Suprapubic skin (tissue), 4 donors: ENCODE measurements at regions not wholly inside any gene's neighbourhood (a gene's known extent, or its start where the extent isn't known, plus 50 kb on each side); places are given as distances from the start of the nearest gene placed in this dataset.

Experiments
- DNase-seq, 2 donors: peaks; one replicate each; pipeline ENCODE4 v3.0.0-alpha.2; 2019; ENCODE audit warnings: low spot score in 2 of 2
- H3K27ac ChIP-seq: fragments of 200-600 bp; sonication (generic); one replicate; pipeline ENCODE4 v1.5.1; 2019
- H3K27me3 ChIP-seq: fragments of 200-600 bp; sonication (generic); one replicate; pipeline ENCODE4 v1.5.1; 2019
- H3K36me3 ChIP-seq: fragments of 200-600 bp; sonication (generic); one replicate; pipeline ENCODE4 v1.5.1; 2019
- H3K4me1 ChIP-seq: fragments of 200-600 bp; sonication (generic); one replicate; pipeline ENCODE4 v1.5.1; 2019
- H3K4me3 ChIP-seq: fragments of 200-600 bp; sonication (generic); one replicate; pipeline ENCODE4 v1.5.1; 2019; ENCODE audit warnings: mild to moderate bottlenecking
- H3K9me3 ChIP-seq: fragments of 200-600 bp; sonication (generic); one replicate; pipeline ENCODE4 v1.5.1; 2019
- EP300 ChIP-seq: sonication (generic); formaldehyde crosslinking; IDR thresholded peaks from one replicate; pipeline ENCODE4 v1.6.1; 2017; ENCODE audit warnings: antibody characterized with exemption
- POLR2A ChIP-seq, 2 donors: fragments of 450-650 bp; IDR thresholded peaks; one replicate each; pipeline ENCODE4 v1.6.1; 2017; ENCODE audit warnings: antibody characterized with exemption in 2 of 2, mild to moderate bottlenecking in 2 of 2, moderate library complexity in 2 of 2
- POLR2AphosphoS5 ChIP-seq, 3 donors: sonication (generic); formaldehyde crosslinking; IDR thresholded peaks; one replicate each; pipeline ENCODE4 v1.6.1; 2017; ENCODE audit warnings: antibody characterized with exemption in 3 of 3
- WGBS: methylation state at CpG from one replicate; pipeline ENCODE4 v1.1.5; 2018; 5-methylcytosine and 5-hydroxymethylcytosine counted together
- TF ChIP-seq, protein P1 (sequence below), 2 donors: fragments of 200-600 bp in 1 of 2; fragments of 450-650 bp in 1 of 2; sonication (generic) in 1 of 2; IDR thresholded peaks; one replicate each; pipeline ENCODE4 v1.5.1; 2016 to 2019; ENCODE audit warnings: antibody characterized with exemption in 2 of 2, mild to moderate bottlenecking in 1 of 2, moderate library complexity in 1 of 2

DNA sequence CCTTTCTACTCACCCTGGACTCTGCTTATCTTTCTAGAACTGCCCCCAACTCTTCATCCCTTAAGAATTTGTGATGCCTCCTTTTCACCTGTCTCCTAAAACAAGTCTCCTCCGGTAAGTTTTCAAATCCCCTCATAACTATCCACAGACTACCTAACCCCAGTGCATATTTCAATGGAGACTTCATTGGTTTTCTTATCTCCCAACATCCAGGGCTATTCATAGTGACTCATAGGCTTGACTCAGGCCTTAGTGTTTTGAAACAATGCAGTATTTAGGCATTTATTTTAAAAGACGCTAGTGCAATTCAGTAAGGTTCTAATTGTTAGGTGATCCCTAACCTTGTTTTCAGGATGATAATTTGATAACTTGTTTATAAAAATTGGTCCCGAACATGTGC, 399.2 kb downstream of the CPS1 start:
- Histone ChIP-seq H3K4me1 (no peaks in the 10 kb centered on the region), H3K27me3 (no peaks in the 10 kb centered on the region)

DNA sequence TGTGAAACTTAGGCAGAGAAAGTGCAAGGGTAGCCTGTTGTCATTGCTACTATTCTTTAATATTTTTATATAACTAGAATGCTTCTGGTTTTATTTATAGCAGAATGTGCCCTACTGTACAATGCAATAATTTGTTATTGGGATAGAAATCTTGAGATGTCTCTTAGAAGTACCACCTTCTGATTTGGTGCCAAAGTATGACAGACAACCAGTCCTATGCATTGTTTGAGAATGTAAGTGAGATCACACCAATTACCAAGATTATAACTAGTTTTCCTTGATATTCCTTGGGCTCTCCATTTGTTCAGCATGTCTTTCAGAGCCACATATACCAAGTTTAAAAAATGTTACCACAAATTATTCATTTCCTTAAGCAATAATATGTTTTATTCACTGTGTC, 399.7 kb downstream of the CPS1 start:
- no peak overlapping the region for H3K27ac ChIP-seq
- no peak for DNase-seq
- TF ChIP-seq POLR2A (IDR thresholded peaks at IDR 0.05) (no peak), POLR2AphosphoS5 (IDR thresholded peaks at IDR 0.05) (no peak), EP300 (no peak)
- TF ChIP-seq, protein P1, sequence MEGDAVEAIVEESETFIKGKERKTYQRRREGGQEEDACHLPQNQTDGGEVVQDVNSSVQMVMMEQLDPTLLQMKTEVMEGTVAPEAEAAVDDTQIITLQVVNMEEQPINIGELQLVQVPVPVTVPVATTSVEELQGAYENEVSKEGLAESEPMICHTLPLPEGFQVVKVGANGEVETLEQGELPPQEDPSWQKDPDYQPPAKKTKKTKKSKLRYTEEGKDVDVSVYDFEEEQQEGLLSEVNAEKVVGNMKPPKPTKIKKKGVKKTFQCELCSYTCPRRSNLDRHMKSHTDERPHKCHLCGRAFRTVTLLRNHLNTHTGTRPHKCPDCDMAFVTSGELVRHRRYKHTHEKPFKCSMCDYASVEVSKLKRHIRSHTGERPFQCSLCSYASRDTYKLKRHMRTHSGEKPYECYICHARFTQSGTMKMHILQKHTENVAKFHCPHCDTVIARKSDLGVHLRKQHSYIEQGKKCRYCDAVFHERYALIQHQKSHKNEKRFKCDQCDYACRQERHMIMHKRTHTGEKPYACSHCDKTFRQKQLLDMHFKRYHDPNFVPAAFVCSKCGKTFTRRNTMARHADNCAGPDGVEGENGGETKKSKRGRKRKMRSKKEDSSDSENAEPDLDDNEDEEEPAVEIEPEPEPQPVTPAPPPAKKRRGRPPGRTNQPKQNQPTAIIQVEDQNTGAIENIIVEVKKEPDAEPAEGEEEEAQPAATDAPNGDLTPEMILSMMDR (IDR thresholded peaks at IDR 0.05): no peak
- H3K9me3 ChIP-seq: no peaks in the 10 kb centered on the region
- H3K4me3 ChIP-seq: no peak overlapping the region
- H3K27me3 ChIP-seq: no peaks in the 10 kb centered on the region
- no peaks in the 10 kb centered on the region for H3K36me3 ChIP-seq
- H3K4me1 ChIP-seq: no peaks in the 10 kb centered on the region

More for the DNA sequence above, 399.2 kb downstream of the CPS1 start:
- Histone ChIP-seq H3K27ac (no peak overlapping the region), H3K9me3 (no peaks in the 10 kb centered on the region), H3K36me3 (no peaks in the 10 kb centered on the region), H3K4me3 (no peak overlapping the region)
- 97% methylated on average over 3 of the region's 3 CpGs for WGBS
- no peak for DNase-seq
- TF ChIP-seq EP300: no peak
- no peak for TF ChIP-seq POLR2A (IDR thresholded peaks at IDR 0.05)
- no peak for TF ChIP-seq POLR2AphosphoS5 (IDR thresholded peaks at IDR 0.05)

DNA sequence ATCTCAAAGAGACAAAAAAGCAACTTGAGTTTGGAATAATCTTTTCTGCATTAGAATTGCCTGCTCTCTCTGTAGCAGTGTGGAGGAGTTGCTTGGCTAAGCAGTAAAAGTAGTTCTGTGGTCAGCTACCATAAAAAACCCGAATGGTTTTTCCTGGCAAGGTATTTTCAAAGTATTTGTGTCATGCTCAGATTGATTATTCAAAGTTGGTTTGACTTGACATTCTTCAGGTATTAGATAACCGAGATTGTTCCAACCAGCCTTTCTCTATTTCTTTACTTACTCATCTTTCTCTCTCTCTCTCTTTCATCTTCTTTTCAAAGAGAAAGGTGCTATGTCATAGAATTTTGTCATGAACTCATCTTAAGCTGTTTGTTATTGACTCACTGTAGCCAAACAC, 404.9 kb downstream of the CPS1 start:
- Histone ChIP-seq H3K4me1 (no peaks in the 10 kb centered on the region), H3K27me3 (no peaks in the 10 kb centered on the region), H3K9me3 (no peaks in the 10 kb centered on the region), H3K4me3 (no peak overlapping the region), H3K36me3 (no peaks in the 10 kb centered on the region), H3K27ac (no peak overlapping the region)
- TF ChIP-seq EP300: no peak
- TF ChIP-seq POLR2AphosphoS5 (IDR thresholded peaks at IDR 0.05): no peak
- TF ChIP-seq POLR2A (IDR thresholded peaks at IDR 0.05): no peak
- TF ChIP-seq, protein P1 (IDR thresholded peaks at IDR 0.05): no peak
- 51% methylated on average over 2 of the region's 2 CpGs for whole genome bisulfite sequencing
- no peak for DNase-seq

DNA sequence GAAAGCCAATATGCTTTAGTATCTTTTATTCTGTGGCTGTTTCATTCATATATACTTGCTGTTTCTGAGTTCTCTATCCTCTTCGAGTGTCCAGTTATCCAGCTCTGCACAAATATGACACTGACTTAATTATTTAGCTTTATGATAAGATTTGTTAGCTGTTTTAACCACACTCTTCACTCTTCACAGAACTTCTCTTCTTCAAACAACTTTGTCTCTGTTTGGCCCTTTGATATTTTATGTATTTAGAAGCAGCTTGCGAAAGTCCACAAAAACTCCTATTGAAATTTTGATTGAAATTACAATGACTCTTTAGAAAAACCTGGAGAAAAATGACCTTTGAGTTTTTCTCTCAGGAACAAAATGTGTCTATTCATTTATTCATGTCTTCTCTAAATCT, 407.0 kb downstream of the CPS1 start:
- Histone ChIP-seq H3K27ac (no peak overlapping the region), H3K4me1 (no peaks in the 10 kb centered on the region), H3K4me3 (no peak overlapping the region), H3K27me3 (no peaks in the 10 kb centered on the region), H3K36me3 (no peaks in the 10 kb centered on the region), H3K9me3 (no peaks in the 10 kb centered on the region)
- WGBS: 82% methylated on average over 2 of the region's 2 CpGs
- no peak for TF ChIP-seq EP300
- no peak for DNase-seq

DNA sequence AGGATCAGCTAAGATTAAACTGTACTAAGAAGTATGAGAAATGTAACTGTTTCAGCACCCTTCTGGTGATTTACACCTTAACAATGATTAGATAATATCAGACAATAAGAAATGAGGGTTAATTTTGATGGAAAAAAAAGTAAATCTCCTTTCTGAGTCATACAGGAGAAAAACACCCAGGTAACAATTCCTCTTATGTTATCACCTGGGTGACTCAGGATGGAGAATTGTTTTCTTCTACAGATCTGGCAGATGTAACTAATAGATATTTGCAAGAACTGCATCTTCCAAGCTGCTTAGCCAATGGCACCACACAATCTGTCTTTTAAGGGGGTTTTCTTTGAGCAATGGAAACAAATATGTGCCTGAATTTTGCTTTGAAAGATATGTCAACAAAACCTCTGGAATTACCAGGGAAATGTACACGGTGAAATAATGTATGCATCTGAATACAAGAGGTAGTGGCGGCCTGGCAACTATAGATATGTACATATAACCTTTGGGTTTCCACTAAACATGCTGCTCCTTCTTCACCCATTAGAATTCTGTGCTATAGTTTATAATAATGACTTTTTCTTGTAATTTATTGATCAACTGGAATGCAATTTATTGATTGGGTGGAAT, 407.9 kb downstream of the CPS1 start:
- Histone ChIP-seq H3K9me3 (no peaks in the 10 kb centered on the region), H3K27me3 (no peaks in the 10 kb centered on the region), H3K36me3 (no peaks in the 10 kb centered on the region), H3K4me3 (no peak overlapping the region), H3K4me1 (no peaks in the 10 kb centered on the region), H3K27ac (no peak overlapping the region)
- WGBS: 90% methylated on average over 2 of the region's 2 CpGs
- no peak for DNase-seq
- TF ChIP-seq, protein P1 (IDR thresholded peaks at IDR 0.05): no peak
- TF ChIP-seq POLR2AphosphoS5 (IDR thresholded peaks at IDR 0.05) (no peak), POLR2A (IDR thresholded peaks at IDR 0.05) (no peak), EP300 (no peak)

DNA sequence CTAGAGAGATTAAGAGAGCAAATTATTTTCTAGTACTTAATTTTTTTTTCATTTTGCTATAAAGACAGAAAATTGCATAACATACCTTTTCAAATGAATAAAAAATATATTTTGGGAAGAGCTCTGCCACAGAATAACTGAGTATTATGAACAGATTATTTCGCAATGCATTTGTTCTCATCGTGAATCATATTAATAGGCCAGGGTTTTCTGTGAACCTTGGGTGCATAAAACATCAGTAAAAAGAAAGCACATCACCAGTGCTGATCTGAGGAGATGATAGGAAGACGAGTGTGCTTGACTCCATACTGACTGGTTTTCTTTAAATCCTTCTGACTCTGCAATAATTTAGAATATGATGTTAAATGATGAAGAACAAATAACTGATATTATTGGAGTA, 409.1 kb downstream of the CPS1 start:
- WGBS: 62% methylated on average over 3 of the region's 3 CpGs
- no peak for TF ChIP-seq POLR2A (IDR thresholded peaks at IDR 0.05)
- no peaks in the 10 kb centered on the region for H3K9me3 ChIP-seq
- H3K4me1 ChIP-seq: no peaks in the 10 kb centered on the region
- H3K36me3 ChIP-seq: no peaks in the 10 kb centered on the region
- no peak overlapping the region for H3K27ac ChIP-seq
- no peak for DNase-seq
- H3K27me3 ChIP-seq: no peaks in the 10 kb centered on the region
- no peak overlapping the region for H3K4me3 ChIP-seq

DNA sequence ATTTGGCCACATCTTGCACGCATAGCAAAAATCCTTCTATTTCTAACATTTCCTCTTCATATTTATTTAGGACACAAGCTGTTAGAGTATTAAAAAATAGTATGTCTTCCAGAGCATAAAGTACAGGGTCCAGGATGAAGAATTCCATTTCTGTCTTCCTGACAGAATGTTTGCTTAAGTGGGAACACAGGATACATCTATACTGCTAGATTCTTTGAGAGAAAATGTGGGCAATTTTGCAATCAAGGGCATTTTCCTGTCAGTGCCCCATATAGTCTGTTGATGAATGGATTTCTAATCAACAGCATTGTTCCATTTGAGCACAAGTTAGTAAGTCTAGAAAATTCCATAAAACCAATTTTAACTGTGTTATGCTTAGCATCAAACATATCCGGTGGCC, 409.9 kb downstream of the CPS1 start:
- Histone ChIP-seq H3K36me3 (no peaks in the 10 kb centered on the region), H3K9me3 (no peaks in the 10 kb centered on the region), H3K27me3 (no peaks in the 10 kb centered on the region), H3K4me3 (no peak overlapping the region), H3K4me1 (no peaks in the 10 kb centered on the region), H3K27ac (no peak overlapping the region)
- TF ChIP-seq POLR2AphosphoS5 (IDR thresholded peaks at IDR 0.05): no peak
- TF ChIP-seq, protein P1 (IDR thresholded peaks at IDR 0.05): no peak
- no peak for TF ChIP-seq EP300
- TF ChIP-seq POLR2A (IDR thresholded peaks at IDR 0.05): no peak
- 76% methylated on average over 2 of the region's 2 CpGs for WGBS
- DNase-seq: no peak
